Upper lobe of right lung (tissue), 1 donor: ENCODE measurements at regions not wholly inside any gene's neighbourhood (a gene's known extent, or its start where the extent isn't known, plus 50 kb on each side); places are given as distances from the start of the nearest gene placed in this dataset.

Experiments
- ATAC-seq: fragments of 200-7000 bp; cut with Tn5 transposase; one replicate; pipeline ENCODE4 v1.9.1; 2020; ENCODE audit warnings: mild to moderate bottlenecking, moderate library complexity
- DNase-seq: peaks from one replicate; pipeline ENCODE4 v3.0.0-alpha.2; 2020
- H3K27ac ChIP-seq: fragments of 200-600 bp; one replicate; pipeline ENCODE4 v1.8.0; 2022
- H3K27me3 ChIP-seq: fragments of 200-600 bp; one replicate; pipeline ENCODE4 v1.8.0; 2022; ENCODE audit warnings: mild to moderate bottlenecking
- H3K36me3 ChIP-seq: fragments of 200-600 bp; one replicate; pipeline ENCODE4 v1.8.0; 2022
- H3K4me1 ChIP-seq: fragments of 200-600 bp; one replicate; pipeline ENCODE4 v1.8.0; 2022
- H3K4me3 ChIP-seq: fragments of 200-600 bp; one replicate; pipeline ENCODE4 v1.8.0; 2022; ENCODE audit warnings: mild to moderate bottlenecking
- H3K9me3 ChIP-seq: fragments of 200-600 bp; one replicate; pipeline ENCODE4 v1.8.0; 2022
- CTCF ChIP-seq: fragments of 200-600 bp; IDR thresholded peaks from one replicate; pipeline ENCODE4 v1.8.0; 2022; ENCODE audit warnings: antibody characterized with exemption
- intact Hi-C: fragments of 100-400 bp; cut with DNase I; formaldehyde crosslinking; loops from one replicate; pipeline ENCODE4 v1.11.0; 2022
- donor health status: DM: no; HTN: yes; CAD: no; lungs with severe emphysema.

GRCh38 chr2:240210198-240210965, 69.9 kb upstream of the OTOS start:
- intact Hi-C loops: no loop called here
- Histone ChIP-seq H3K36me3 (no peaks in the 10 kb centered on the region), H3K27ac (no peak overlapping the region), H3K4me1 (no peaks in the 10 kb centered on the region), H3K9me3 (no peaks in the 10 kb centered on the region), H3K27me3 (no peaks in the 10 kb centered on the region), H3K4me3 (no peak overlapping the region)
- ATAC-seq (no peak), DNase-seq (peak; percentile 52)
- TF ChIP-seq CTCF: no peak

GRCh38 chr2:240211096-240211495, 70.6 kb upstream of the OTOS start:
- ATAC-seq (no peak), DNase-seq (no peak)
- H3K4me3 ChIP-seq: no peak overlapping the region
- H3K27me3 ChIP-seq: no peaks in the 10 kb centered on the region
- H3K27ac ChIP-seq: no peak overlapping the region
- H3K9me3 ChIP-seq: no peaks in the 10 kb centered on the region
- TF ChIP-seq CTCF: no peak
- intact Hi-C loops: no loop called here
- no peaks in the 10 kb centered on the region for H3K4me1 ChIP-seq
- H3K36me3 ChIP-seq: no peaks in the 10 kb centered on the region

GRCh38 chr2:240211598-240212424, 71.4 kb upstream of the OTOS start:
- Histone ChIP-seq H3K36me3 (no peaks in the 10 kb centered on the region), H3K4me3 (no peak overlapping the region), H3K27ac (no peak overlapping the region), H3K9me3 (no peaks in the 10 kb centered on the region), H3K4me1 (no peaks in the 10 kb centered on the region), H3K27me3 (no peaks in the 10 kb centered on the region)
- no peak for ATAC-seq
- no peak for DNase-seq
- TF ChIP-seq CTCF: no peak
- intact Hi-C loops: no loop called here

- Histone ChIP-seq H3K36me3 (no peaks in the 10 kb centered on the region), H3K4me3 (no peak overlapping the region), H3K27me3 (no peaks in the 10 kb centered on the region), H3K9me3 (no peaks in the 10 kb centered on the region), H3K27ac (peak overlapping the region; percentile 30), H3K4me1 (no peaks in the 10 kb centered on the region)
- intact Hi-C loops: no loop called here
- ATAC-seq: no peak
- DNase-seq: no peak
- no peak for TF ChIP-seq CTCF
Observed at GRCh38 chr2:240212425-240213225, 72.2 kb upstream of the OTOS start.

- peak overlapping the region; percentile 30 for H3K27ac ChIP-seq
- H3K27me3 ChIP-seq: no peaks in the 10 kb centered on the region
- no peak overlapping the region for H3K4me3 ChIP-seq
- DNase-seq (peak; percentile 82), ATAC-seq (peak; percentile 82)
- H3K4me1 ChIP-seq: no peaks in the 10 kb centered on the region
- H3K36me3 ChIP-seq: no peaks in the 10 kb centered on the region
- no peaks in the 10 kb centered on the region for H3K9me3 ChIP-seq
- no peak for TF ChIP-seq CTCF
- intact Hi-C loops: no loop called here
Observed at GRCh38 chr2:240213226-240213475, 72.7 kb upstream of the OTOS start.
